Liver (tissue), 3 donors: ENCODE measurements at regions not wholly inside any gene's neighbourhood (a gene's known extent, or its start where the extent isn't known, plus 50 kb on each side); places are given as distances from the start of the nearest gene placed in this dataset.

Source experiments
- FOXA1 ChIP-seq: IDR thresholded peaks from 2 replicates; pipeline ENCODE4 v1.6.1; 2016; ENCODE audit warnings: antibody characterized with exemption
- TF ChIP-seq, protein P1 (sequence below): IDR thresholded peaks from 2 replicates; pipeline ENCODE4 v1.6.1; 2016; ENCODE audit warnings: antibody characterized with exemption
- TF ChIP-seq, protein P2 (sequence below): IDR thresholded peaks from 2 replicates; pipeline ENCODE4 v1.6.1; 2016; ENCODE audit warnings: antibody characterized with exemption
- TF ChIP-seq, protein P3 (sequence below): fragments of 150-350 bp; IDR thresholded peaks from 2 replicates; pipeline ENCODE4 v1.5.1; 2017; ENCODE audit warnings: improper control_type of control experiment, low read depth, low read length; ENCODE audit not compliant: missing input control
- donor health status: healthy.
- donor health status: healthy.

DNA sequence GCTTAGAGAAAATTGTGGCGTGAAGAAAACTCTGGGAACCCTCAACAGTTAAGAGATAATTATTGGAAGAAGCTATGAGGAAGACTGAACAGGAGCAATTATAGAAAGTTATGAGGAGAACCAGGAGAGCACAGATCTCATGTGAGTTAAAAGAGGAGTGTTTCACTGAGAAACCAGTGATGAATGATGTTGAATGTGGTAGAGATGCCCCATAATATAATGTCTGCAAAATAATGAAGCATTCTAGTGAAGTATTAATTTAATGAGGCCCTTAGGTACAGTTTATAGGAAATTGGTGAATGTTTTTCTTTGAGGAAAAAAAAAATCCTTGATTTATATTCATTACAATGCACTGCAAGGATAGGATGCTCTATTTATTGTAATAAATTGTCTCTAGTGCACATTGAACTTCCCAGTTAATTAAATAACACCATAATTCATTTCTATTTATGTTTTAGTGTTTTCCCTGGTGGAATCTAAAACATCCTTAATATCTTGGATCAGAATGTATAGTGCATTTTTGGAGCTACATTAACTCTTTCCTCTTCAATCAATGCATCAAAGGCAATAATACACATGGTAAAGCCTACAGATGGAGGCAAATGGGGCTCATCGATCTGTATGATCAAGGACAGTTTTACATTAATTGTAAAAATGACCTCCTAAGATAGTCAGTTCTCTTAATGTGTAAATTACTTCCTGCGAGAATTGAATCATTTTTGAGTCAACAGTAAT is 91.4 kb upstream of the EYS start:
- TF ChIP-seq, protein P1, sequence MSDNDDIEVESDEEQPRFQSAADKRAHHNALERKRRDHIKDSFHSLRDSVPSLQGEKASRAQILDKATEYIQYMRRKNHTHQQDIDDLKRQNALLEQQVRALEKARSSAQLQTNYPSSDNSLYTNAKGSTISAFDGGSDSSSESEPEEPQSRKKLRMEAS = no peak
- TF ChIP-seq, protein P2, sequence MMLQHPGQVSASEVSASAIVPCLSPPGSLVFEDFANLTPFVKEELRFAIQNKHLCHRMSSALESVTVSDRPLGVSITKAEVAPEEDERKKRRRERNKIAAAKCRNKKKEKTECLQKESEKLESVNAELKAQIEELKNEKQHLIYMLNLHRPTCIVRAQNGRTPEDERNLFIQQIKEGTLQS = no peak
- TF ChIP-seq, protein P3, sequence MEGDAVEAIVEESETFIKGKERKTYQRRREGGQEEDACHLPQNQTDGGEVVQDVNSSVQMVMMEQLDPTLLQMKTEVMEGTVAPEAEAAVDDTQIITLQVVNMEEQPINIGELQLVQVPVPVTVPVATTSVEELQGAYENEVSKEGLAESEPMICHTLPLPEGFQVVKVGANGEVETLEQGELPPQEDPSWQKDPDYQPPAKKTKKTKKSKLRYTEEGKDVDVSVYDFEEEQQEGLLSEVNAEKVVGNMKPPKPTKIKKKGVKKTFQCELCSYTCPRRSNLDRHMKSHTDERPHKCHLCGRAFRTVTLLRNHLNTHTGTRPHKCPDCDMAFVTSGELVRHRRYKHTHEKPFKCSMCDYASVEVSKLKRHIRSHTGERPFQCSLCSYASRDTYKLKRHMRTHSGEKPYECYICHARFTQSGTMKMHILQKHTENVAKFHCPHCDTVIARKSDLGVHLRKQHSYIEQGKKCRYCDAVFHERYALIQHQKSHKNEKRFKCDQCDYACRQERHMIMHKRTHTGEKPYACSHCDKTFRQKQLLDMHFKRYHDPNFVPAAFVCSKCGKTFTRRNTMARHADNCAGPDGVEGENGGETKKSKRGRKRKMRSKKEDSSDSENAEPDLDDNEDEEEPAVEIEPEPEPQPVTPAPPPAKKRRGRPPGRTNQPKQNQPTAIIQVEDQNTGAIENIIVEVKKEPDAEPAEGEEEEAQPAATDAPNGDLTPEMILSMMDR = no peak
- no peak for TF ChIP-seq FOXA1
